ENCODE measurements at regions not wholly inside any gene's neighbourhood (a gene's known extent, or its start where the extent isn't known, plus 50 kb on each side); places are given as distances from the start of the nearest gene placed in this dataset.

GRCh38 chr10:53749439-53749838 lies 976.9 kb upstream of the MBL2 start:
- no peak for DNase-seq

GRCh38 chr10:53748319-53748718 lies 975.7 kb upstream of the MBL2 start:
- no peak for DNase-seq

- DNase-seq, result no peak
Measured at GRCh38 chr10:53744746-53745145, 972.2 kb upstream of the MBL2 start.

GRCh38 chr10:53744176-53744575 lies 971.6 kb upstream of the MBL2 start:
- DNase-seq, result no peak

GRCh38 chr10:53737132-53737531 lies 964.5 kb upstream of the MBL2 start:
- DNase-seq, result no peak

- DNase-seq, result no peak
Measured at GRCh38 chr10:53726921-53727320, 954.3 kb upstream of the MBL2 start.

GRCh38 chr10:53724581-53724980 lies 952.0 kb upstream of the MBL2 start:
- no peak for DNase-seq

GRCh38 chr10:53719658-53720057 lies 947.1 kb upstream of the MBL2 start:
- no peak for DNase-seq

- no peak for DNase-seq
Measured at GRCh38 chr10:53716156-53716555, 943.6 kb upstream of the MBL2 start.

GRCh38 chr10:53713431-53713830 lies 940.8 kb upstream of the MBL2 start:
- no peak for DNase-seq

- no peak for DNase-seq
Measured at GRCh38 chr10:53702489-53702888, 929.9 kb upstream of the MBL2 start.

- no peak for DNase-seq
Measured at GRCh38 chr10:53701213-53701612, 928.6 kb upstream of the MBL2 start.

- no peak for DNase-seq
Measured at GRCh38 chr10:53700278-53700677, 927.7 kb upstream of the MBL2 start.

- DNase-seq, result no peak
Measured at GRCh38 chr10:53699684-53700083, 927.1 kb upstream of the MBL2 start.

- no peak for DNase-seq
Measured at GRCh38 chr10:53699231-53699630, 926.6 kb upstream of the MBL2 start.

- no peak for DNase-seq
Measured at GRCh38 chr10:53697038-53697437, 924.5 kb upstream of the MBL2 start.

GRCh38 chr10:53690524-53691240 lies 918.1 kb upstream of the MBL2 start:
- no peak for DNase-seq

GRCh38 chr10:53687800-53688199 lies 915.2 kb upstream of the MBL2 start:
- DNase-seq, result no peak

GRCh38 chr10:53682885-53683284 lies 910.3 kb upstream of the MBL2 start:
- DNase-seq, result no peak

- DNase-seq, result no peak
Measured at GRCh38 chr10:53682458-53682857, 909.9 kb upstream of the MBL2 start.

- no peak for DNase-seq
Measured at GRCh38 chr10:53679666-53680065, 907.1 kb upstream of the MBL2 start.

GRCh38 chr10:53675177-53675576 lies 902.6 kb upstream of the MBL2 start:
- DNase-seq, result no peak

GRCh38 chr10:53667063-53667462 lies 894.5 kb upstream of the MBL2 start:
- no peak for DNase-seq

GRCh38 chr10:53664282-53665019 lies 891.9 kb upstream of the MBL2 start:
- DNase-seq, result no peak

- DNase-seq, result no peak
Measured at GRCh38 chr10:53650794-53651193, 878.2 kb upstream of the MBL2 start.
